Transverse colon (tissue), 4 donors: ENCODE measurements at regions not wholly inside any gene's neighbourhood (a gene's known extent, or its start where the extent isn't known, plus 50 kb on each side); places are given as distances from the start of the nearest gene placed in this dataset.

Experiments
- DNase-seq: peaks from one replicate; pipeline ENCODE4 v3.0.0-alpha.2; 2019
- H3K27ac ChIP-seq, 4 donors: fragments of 200-600 bp; sonication (generic); 2 replicates each; pipeline ENCODE4 v1.5.1; 2016 to 2018; ENCODE audit warnings: inconsistent platforms in 4 of 4
- H3K27me3 ChIP-seq: fragments of 200-600 bp; sonication (generic); 2 replicates; pipeline ENCODE4 v1.5.1; 2017; ENCODE audit warnings: inconsistent platforms
- H3K36me3 ChIP-seq, 4 donors: fragments of 200-600 bp; sonication (generic); 2 replicates each; pipeline ENCODE4 v1.5.1; 2017 to 2019; ENCODE audit warnings: inconsistent platforms in 4 of 4
- H3K4me1 ChIP-seq, 4 donors: fragments of 200-600 bp; sonication (generic); 2 replicates each; pipeline ENCODE4 v1.5.1; 2017 to 2020; ENCODE audit warnings: inconsistent platforms in 4 of 4
- H3K4me3 ChIP-seq, 4 donors: fragments of 200-600 bp; sonication (generic); 1 replicate in 1 of 4; 2 replicates in 3 of 4; pipeline versions ENCODE4 v1.5.1 to v1.6.1; 2017 to 2019; ENCODE audit warnings: inconsistent platforms in 4 of 4
- H3K9me3 ChIP-seq, 2 donors: fragments of 200-600 bp; sonication (generic); 2 replicates each; pipeline ENCODE4 v1.5.1; 2017 to 2019; ENCODE audit warnings: inconsistent platforms in 2 of 2
- CTCF ChIP-seq, 5 experiments: fragments of 200-600 bp in 3 of 5; fragments of 450-650 bp in 2 of 5; sonication (generic) in 3 of 5; IDR thresholded peaks; 1 replicate in 2 of 5; 2 replicates in 3 of 5; pipeline ENCODE4 v1.5.1; 2016 to 2017; ENCODE audit warnings: antibody characterized with exemption in 5 of 5, inconsistent platforms in 3 of 5, mild to moderate bottlenecking in 2 of 5, moderate library complexity in 1 of 5
- EP300 ChIP-seq: sonication (generic); formaldehyde crosslinking; IDR thresholded peaks from one replicate; pipeline ENCODE4 v1.6.1; 2017; ENCODE audit warnings: antibody characterized with exemption, low read depth
- POLR2A ChIP-seq: fragments of 450-650 bp; IDR thresholded peaks from one replicate; pipeline ENCODE4 v1.6.1; 2016; ENCODE audit warnings: antibody characterized with exemption, mild to moderate bottlenecking, moderate library complexity
- POLR2AphosphoS5 ChIP-seq, 3 donors: sonication (generic); formaldehyde crosslinking; IDR thresholded peaks; one replicate each; pipeline ENCODE4 v1.6.1; 2016; ENCODE audit warnings: antibody characterized with exemption in 3 of 3
- WGBS, 2 donors: methylation state at CpG; one replicate each; pipeline ENCODE4 v1.1.5; 2018; ENCODE audit warnings: low coverage in 1 of 2; 5-methylcytosine and 5-hydroxymethylcytosine counted together
- in situ Hi-C, 4 donors: fragments of 200-750 bp; cut with MboI; loops; one replicate each; pipeline versions ENCODE4 v1.15.0 to v1.15.1; 2017; ENCODE audit warnings: low sequenced_read_pairs in 3 of 4, low pct_ligation_motif_present in 1 of 4, low pct_unique_long_range_greater_than_20kb in 1 of 4
- intact Hi-C: fragments of 100-400 bp; cut with DNase I; formaldehyde crosslinking; loops from one replicate; pipeline ENCODE4 v1.15.1; 2023; ENCODE audit warnings: low total_unique reads

- H3K36me3 ChIP-seq = no peaks in the 10 kb centered on the region
- intact Hi-C loops (no loop called here), in situ Hi-C loops (no loop called here)
- DNase-seq = no peak
- H3K27ac ChIP-seq = no peak overlapping the region
- no peaks in the 10 kb centered on the region for H3K4me1 ChIP-seq
- no peak overlapping the region for H3K4me3 ChIP-seq
- H3K27me3 ChIP-seq = no peaks in the 10 kb centered on the region
- no peak for TF ChIP-seq POLR2A
- TF ChIP-seq EP300 = no peak
- TF ChIP-seq POLR2AphosphoS5 (IDR thresholded peaks at IDR 0.05) = no peak
- TF ChIP-seq CTCF (IDR thresholded peaks at IDR 0.05) = no peak
- no peaks in the 10 kb centered on the region for H3K9me3 ChIP-seq
- 62 to 75% methylated on average over 2 of the region's 2 CpGs for WGBS, 2 donors
Observed at GRCh38 chr7:41893656-41894055, 190.8 kb upstream of the INHBA start.

GRCh38 chr7:41892356-41893100 lies 189.6 kb upstream of the INHBA start:
- TF ChIP-seq CTCF (IDR thresholded peaks at IDR 0.05) (no peak), POLR2A (no peak), EP300 (no peak), POLR2AphosphoS5 (IDR thresholded peaks at IDR 0.05) (no peak)
- WGBS, 2 donors = 83% methylated on average over 2 of the region's 2 CpGs; no CpG with 5 or more reads in 1 of the 2 donors

GRCh38 chr7:41891950-41892349 lies 189.1 kb upstream of the INHBA start:
- in situ Hi-C loops = no loop called here
- intact Hi-C loops = no loop called here

More at GRCh38 chr7:41892356-41893100, 189.6 kb upstream of the INHBA start:
- no peak overlapping the region for H3K27ac ChIP-seq
- H3K4me3 ChIP-seq = no peak overlapping the region
- in situ Hi-C loops (no loop called here), intact Hi-C loops (no loop called here)
- no peaks in the 10 kb centered on the region for H3K36me3 ChIP-seq
- no peaks in the 10 kb centered on the region for H3K9me3 ChIP-seq
- no peak for DNase-seq
- no peaks in the 10 kb centered on the region for H3K27me3 ChIP-seq
- H3K4me1 ChIP-seq = peaks cover 1 to 9% (median 4%) of the 10 kb centered on the region in 4 donors

More at GRCh38 chr7:41891950-41892349, 189.1 kb upstream of the INHBA start:
- WGBS, 2 donors = 80 to 90% methylated on average over 1 to 8 of the region's 8 CpGs
- peaks cover 7 to 14% (median 9%) of the 10 kb centered on the region in 4 donors for H3K4me1 ChIP-seq
- H3K27me3 ChIP-seq = no peaks in the 10 kb centered on the region
- no peak overlapping the region for H3K4me3 ChIP-seq
- no peak for TF ChIP-seq CTCF (IDR thresholded peaks at IDR 0.05)
- no peak for TF ChIP-seq POLR2A
- DNase-seq = no peak
- H3K36me3 ChIP-seq = no peaks in the 10 kb centered on the region
- H3K9me3 ChIP-seq = no peaks in the 10 kb centered on the region
- no peak overlapping the region for H3K27ac ChIP-seq
